H9 (cell line): ENCODE measurements at regions not wholly inside any gene's neighbourhood (a gene's known extent, or its start where the extent isn't known, plus 50 kb on each side); places are given as distances from the start of the nearest gene placed in this dataset.

Experiments used
- DNase-seq: peaks from one replicate; pipeline ENCODE4 v3.0.0-alpha.2; 2017
- H2AFZ ChIP-seq: one replicate; pipeline ENCODE4 v1.6.1; 2013; ENCODE audit warnings: mild to moderate bottlenecking, low read length, control low read depth, moderate library complexity
- H2AK5ac ChIP-seq: 2 replicates; pipeline ENCODE4 v1.6.1; 2013; ENCODE audit warnings: low read length, control low read depth, mixed read lengths; ENCODE audit not compliant: insufficient read length
- H2BK120ac ChIP-seq: one replicate; pipeline ENCODE4 v1.6.1; 2013; ENCODE audit warnings: low read depth, mild to moderate bottlenecking, low read length, control low read depth, inconsistent platforms; ENCODE audit not compliant: poor library complexity, severe bottlenecking
- H2BK12ac ChIP-seq: 2 replicates; pipeline ENCODE4 v1.6.1; 2013; ENCODE audit warnings: low read length, control low read depth, mixed read lengths, low read depth; ENCODE audit not compliant: insufficient read length
- H2BK15ac ChIP-seq: 2 replicates; pipeline ENCODE4 v1.6.1; 2013; ENCODE audit warnings: low read depth, low read length, control low read depth
- H2BK20ac ChIP-seq: one replicate; pipeline ENCODE4 v1.6.1; 2013; ENCODE audit warnings: low read depth, mild to moderate bottlenecking, low read length, control low read depth, inconsistent platforms; ENCODE audit not compliant: poor library complexity, severe bottlenecking
- H2BK5ac ChIP-seq: 2 replicates; pipeline ENCODE4 v1.6.1; 2013; ENCODE audit warnings: low read length, control low read depth, mixed read lengths; ENCODE audit not compliant: insufficient read length
- H3K14ac ChIP-seq: 2 replicates; pipeline ENCODE4 v1.6.1; 2013; ENCODE audit warnings: low read length, control low read depth; ENCODE audit not compliant: insufficient read depth
- H3K18ac ChIP-seq: 2 replicates; pipeline ENCODE4 v1.6.1; 2013; ENCODE audit warnings: low read depth, mild to moderate bottlenecking, mixed read lengths, low read length, control low read depth; ENCODE audit not compliant: insufficient read length
- H3K23ac ChIP-seq: 2 replicates; pipeline ENCODE4 v1.6.1; 2013; ENCODE audit warnings: low read length, control low read depth, mixed read lengths, low read depth; ENCODE audit not compliant: insufficient read length
- H3K23me2 ChIP-seq: 2 replicates; pipeline ENCODE4 v1.6.1; 2013; ENCODE audit warnings: low read depth, mild to moderate bottlenecking, mixed read lengths, low read length, control low read depth; ENCODE audit not compliant: insufficient read length, poor library complexity, severe bottlenecking
- H3K27ac ChIP-seq: 2 replicates; pipeline ENCODE4 v1.5.1; 2013; ENCODE audit warnings: low read length, control low read depth, mixed read lengths, low read depth; ENCODE audit not compliant: insufficient read length
- H3K27me3 ChIP-seq: 2 replicates; pipeline ENCODE4 v1.6.1; 2013; ENCODE audit warnings: low read length, control low read depth, inconsistent platforms; ENCODE audit not compliant: insufficient read depth
- H3K4ac ChIP-seq: 2 replicates; pipeline ENCODE4 v1.6.1; 2013; ENCODE audit warnings: low read depth, mild to moderate bottlenecking, control low read depth, inconsistent platforms, low read length, moderate library complexity
- H3K4me1 ChIP-seq: 2 replicates; pipeline ENCODE4 v1.6.1; 2013; ENCODE audit warnings: low read length, control low read depth, inconsistent platforms; ENCODE audit not compliant: insufficient read depth
- H3K4me2 ChIP-seq: 2 replicates; pipeline ENCODE4 v1.6.1; 2013; ENCODE audit warnings: low read length, control low read depth, mixed read lengths; ENCODE audit not compliant: insufficient read length, insufficient read depth
- H3K56ac ChIP-seq: 2 replicates; pipeline ENCODE4 v1.6.1; 2013; ENCODE audit warnings: low read depth, mild to moderate bottlenecking, mixed read lengths, low read length, control low read depth; ENCODE audit not compliant: insufficient read length
- H3K79me1 ChIP-seq: 2 replicates; pipeline ENCODE4 v1.6.1; 2013; ENCODE audit warnings: low read depth, mild to moderate bottlenecking, moderate library complexity, low read length, control low read depth, inconsistent platforms; ENCODE audit not compliant: insufficient read depth, poor library complexity, severe bottlenecking
- H3K79me2 ChIP-seq: 2 replicates; pipeline ENCODE4 v1.6.1; 2013; ENCODE audit warnings: low read length, control low read depth, inconsistent platforms; ENCODE audit not compliant: insufficient read depth
- H3K9ac ChIP-seq: 2 replicates; pipeline ENCODE4 v1.6.1; 2013; ENCODE audit warnings: low read length, control low read depth, mixed read lengths; ENCODE audit not compliant: insufficient read length; ENCODE audit errors: extremely low read depth
- H3K9me3 ChIP-seq: one replicate; pipeline ENCODE4 v1.6.1; 2013; ENCODE audit warnings: low read depth, low read length, inconsistent platforms; ENCODE audit not compliant: control insufficient read depth
- H3T11ph ChIP-seq: one replicate; pipeline ENCODE4 v1.6.1; 2013; ENCODE audit warnings: mild to moderate bottlenecking, low read length, control low read depth, inconsistent platforms
- H4K20me1 ChIP-seq: one replicate; pipeline ENCODE4 v1.6.1; 2013; ENCODE audit not compliant: control insufficient read depth, insufficient read length, insufficient read depth
- H4K5ac ChIP-seq: 2 replicates; pipeline ENCODE4 v1.6.1; 2013; ENCODE audit warnings: low read depth, mild to moderate bottlenecking, mixed read lengths, low read length, control low read depth; ENCODE audit not compliant: insufficient read length
- H4K8ac ChIP-seq: replicated peaks from 2 replicates; pipeline ENCODE4 v1.6.1; 2013; ENCODE audit warnings: low read length, control low read depth, mixed read lengths, low read depth; ENCODE audit not compliant: insufficient read length
- H4K91ac ChIP-seq: 2 replicates; pipeline ENCODE4 v1.6.1; 2013; ENCODE audit warnings: low read depth, mild to moderate bottlenecking, moderate library complexity, mixed read lengths, low read length, control low read depth; ENCODE audit not compliant: insufficient read length
- H3K27ac Mint-ChIP-seq, 3 experiments: 2 replicates in 2 of 3; 3 replicates in 1 of 3; pipeline ENCODE4 v1.8.0; 2020 to 2021; ENCODE audit warnings: mixed read lengths in 3 of 3, mild to moderate bottlenecking in 1 of 3, moderate library complexity in 1 of 3
- H3K27me3 Mint-ChIP-seq: 2 replicates; pipeline ENCODE4 v1.8.0; 2021; ENCODE audit warnings: low read depth, mild to moderate bottlenecking, moderate library complexity, mixed read lengths
- H3K36me3 Mint-ChIP-seq, 3 experiments: 2 replicates in 2 of 3; 3 replicates in 1 of 3; pipeline ENCODE4 v1.8.0; 2020 to 2021; ENCODE audit warnings: low read depth in 3 of 3, mixed read lengths in 3 of 3; ENCODE audit not compliant: insufficient read depth in 1 of 3
- H3K4me1 Mint-ChIP-seq, 2 experiments: 2 replicates each; pipeline ENCODE4 v1.8.0; 2020; ENCODE audit warnings: mixed read lengths in 2 of 2
- H3K4me3 Mint-ChIP-seq, 2 experiments: 2 replicates in 1 of 2; 3 replicates in 1 of 2; pipeline ENCODE4 v1.8.0; 2020 to 2021; ENCODE audit warnings: mild to moderate bottlenecking in 2 of 2, mixed read lengths in 2 of 2, moderate library complexity in 1 of 2
- H3K9me3 Mint-ChIP-seq, 2 experiments: 2 replicates in 1 of 2; 3 replicates in 1 of 2; pipeline ENCODE4 v1.8.0; 2020; ENCODE audit warnings: mild to moderate bottlenecking in 2 of 2, mixed read lengths in 2 of 2, moderate library complexity in 1 of 2
- WGBS: extraction: QIAGEN DNeasy Blood & Tissue Kit; methylation state at CpG from one replicate; pipeline ENCODE4 v1.1.7; 2013; ENCODE audit warnings: missing lambda C conversion rate, low lambda C conversion rate, mixed read lengths; ENCODE audit not compliant: insufficient read length; ENCODE audit errors: extremely low coverage; 5-methylcytosine and 5-hydroxymethylcytosine counted together
- TF ChIP-seq, protein P1 (sequence below): fragments of 200-600 bp; sonication (generic); conservative IDR thresholded peaks from 3 replicates; pipeline ENCODE4 v1.8.0; 2021; ENCODE audit warnings: antibody characterized with exemption, mild to moderate bottlenecking

DNA sequence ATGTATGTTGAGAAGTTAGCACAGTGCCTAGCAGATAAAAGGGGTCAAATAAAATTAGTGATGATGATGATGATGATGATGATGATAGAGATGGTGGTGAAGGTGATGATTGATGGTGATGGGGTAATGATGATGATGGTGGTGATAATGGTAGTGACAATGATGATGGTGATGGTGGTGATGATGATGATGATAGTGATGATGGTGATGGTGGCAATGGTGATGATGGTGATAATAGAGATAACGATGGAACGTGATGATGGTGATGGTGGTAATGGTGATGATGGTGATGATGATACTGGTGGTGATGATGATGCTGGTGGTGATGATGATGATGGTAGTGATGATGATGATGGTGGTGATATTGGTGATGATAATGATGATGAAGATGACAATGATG, 223.7 kb downstream of the FOXL1 start:
- Mint-ChIP-seq H3K27ac (no peak overlapping the region), H3K36me3 (peaks cover 0 to 4% (median 0%) of the 10 kb centered on the region in 3 experiments; a peak in 2 of 7 replicates), H3K27me3 (no peaks in the 10 kb centered on the region), H3K4me3 (no peak overlapping the region), H3K4me1 (peaks cover 17 to 20% of the 10 kb centered on the region in 2 experiments), H3K9me3 (peaks cover 0 to 2% of the 10 kb centered on the region in 2 experiments; a peak in 2 of 5 replicates)
- H3K4me1 ChIP-seq, result peaks cover 4% of the 10 kb centered on the region; the same call in 1 of the 2 replicates
- H3K27me3 ChIP-seq, result no peaks in the 10 kb centered on the region; the same call in 1 of the 2 replicates
- no peak overlapping the region for H2AFZ ChIP-seq
- H3K23me2 ChIP-seq, result no peaks in the 10 kb centered on the region
- H3K23ac ChIP-seq, result no peak overlapping the region
- H2BK5ac ChIP-seq, result no peak overlapping the region
- H2BK120ac ChIP-seq, result no peak overlapping the region
- H3K4me2 ChIP-seq, result no peak overlapping the region
- no peak overlapping the region for H3K27ac ChIP-seq
- H4K20me1 ChIP-seq, result no peaks in the 10 kb centered on the region
- no peak overlapping the region for H3K9ac ChIP-seq
- no peak overlapping the region for H4K5ac ChIP-seq
- DNase-seq, result no peak
- no peak overlapping the region for H2BK12ac ChIP-seq
- no peak overlapping the region for H2BK15ac ChIP-seq
- H2BK20ac ChIP-seq, result no peak overlapping the region
- no peaks in the 10 kb centered on the region for H3K79me1 ChIP-seq
- H3K18ac ChIP-seq, result no peak overlapping the region
- no peak overlapping the region for H2AK5ac ChIP-seq
- H4K8ac ChIP-seq, result no peak overlapping the region
- no peak overlapping the region for H3T11ph ChIP-seq
- H3K9me3 ChIP-seq, result no peaks in the 10 kb centered on the region
- no peak overlapping the region for H4K91ac ChIP-seq
- 100% methylated on average over 2 of the region's 2 CpGs for WGBS
- no peak overlapping the region for H3K56ac ChIP-seq
- H3K4ac ChIP-seq, result no peak overlapping the region
- no peak overlapping the region for H3K14ac ChIP-seq
- no peaks in the 10 kb centered on the region for H3K79me2 ChIP-seq
- TF ChIP-seq, protein P1, sequence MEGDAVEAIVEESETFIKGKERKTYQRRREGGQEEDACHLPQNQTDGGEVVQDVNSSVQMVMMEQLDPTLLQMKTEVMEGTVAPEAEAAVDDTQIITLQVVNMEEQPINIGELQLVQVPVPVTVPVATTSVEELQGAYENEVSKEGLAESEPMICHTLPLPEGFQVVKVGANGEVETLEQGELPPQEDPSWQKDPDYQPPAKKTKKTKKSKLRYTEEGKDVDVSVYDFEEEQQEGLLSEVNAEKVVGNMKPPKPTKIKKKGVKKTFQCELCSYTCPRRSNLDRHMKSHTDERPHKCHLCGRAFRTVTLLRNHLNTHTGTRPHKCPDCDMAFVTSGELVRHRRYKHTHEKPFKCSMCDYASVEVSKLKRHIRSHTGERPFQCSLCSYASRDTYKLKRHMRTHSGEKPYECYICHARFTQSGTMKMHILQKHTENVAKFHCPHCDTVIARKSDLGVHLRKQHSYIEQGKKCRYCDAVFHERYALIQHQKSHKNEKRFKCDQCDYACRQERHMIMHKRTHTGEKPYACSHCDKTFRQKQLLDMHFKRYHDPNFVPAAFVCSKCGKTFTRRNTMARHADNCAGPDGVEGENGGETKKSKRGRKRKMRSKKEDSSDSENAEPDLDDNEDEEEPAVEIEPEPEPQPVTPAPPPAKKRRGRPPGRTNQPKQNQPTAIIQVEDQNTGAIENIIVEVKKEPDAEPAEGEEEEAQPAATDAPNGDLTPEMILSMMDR, result no peak
